GM18499 (cell line): ENCODE measurements at regions not wholly inside any gene's neighbourhood (a gene's known extent, or its start where the extent isn't known, plus 50 kb on each side); places are given as distances from the start of the nearest gene placed in this dataset.

Experiments
- ATAC-seq: cut with Tn5 transposase; IDR thresholded peaks from one replicate; pipeline ENCODE4 v1.9.1; 2021; ENCODE audit warnings: moderate number of reproducible peaks; ENCODE audit not compliant: insufficient read depth, unreplicated experiment

- no peak for ATAC-seq
These were observed 293.9 kb downstream of the ARAP2 start for GRCh38 chr4:35950442-35950841.

- no peak for ATAC-seq
These were observed 291.6 kb downstream of the ARAP2 start for GRCh38 chr4:35952751-35953150.

GRCh38 chr4:35963383-35963782 is 280.9 kb downstream of the ARAP2 start:
- ATAC-seq: no peak

GRCh38 chr4:35963974-35964515 is 280.3 kb downstream of the ARAP2 start:
- ATAC-seq: no peak

GRCh38 chr4:35965300-35965699 is 279.0 kb downstream of the ARAP2 start:
- no peak for ATAC-seq

GRCh38 chr4:35966566-35966965 is 277.7 kb downstream of the ARAP2 start:
- no peak for ATAC-seq

- ATAC-seq: peak; percentile 47
These were observed 273.9 kb downstream of the ARAP2 start for GRCh38 chr4:35970366-35970960.

GRCh38 chr4:35972814-35973213 is 271.5 kb downstream of the ARAP2 start:
- ATAC-seq: no peak

- no peak for ATAC-seq
These were observed 268.5 kb downstream of the ARAP2 start for GRCh38 chr4:35975617-35976355.

- no peak for ATAC-seq
These were observed 265.8 kb downstream of the ARAP2 start for GRCh38 chr4:35978551-35978950.

- no peak for ATAC-seq
These were observed 262.0 kb downstream of the ARAP2 start for GRCh38 chr4:35982318-35982717.

GRCh38 chr4:35986537-35986936 is 257.8 kb downstream of the ARAP2 start:
- no peak for ATAC-seq

GRCh38 chr4:35993606-35994005 is 250.7 kb downstream of the ARAP2 start:
- ATAC-seq: no peak

- ATAC-seq: no peak
These were observed 243.3 kb downstream of the ARAP2 start for GRCh38 chr4:36000941-36001557.

GRCh38 chr4:36003051-36003450 is 241.3 kb downstream of the ARAP2 start:
- ATAC-seq: no peak

GRCh38 chr4:36004204-36004851 is 240.0 kb downstream of the ARAP2 start:
- ATAC-seq: no peak

- ATAC-seq: no peak
These were observed 238.1 kb downstream of the ARAP2 start for GRCh38 chr4:36006226-36006625.

- no peak for ATAC-seq
These were observed 233.9 kb downstream of the ARAP2 start for GRCh38 chr4:36010397-36010929.

- no peak for ATAC-seq
These were observed 232.9 kb downstream of the ARAP2 start for GRCh38 chr4:36011381-36011780.

GRCh38 chr4:36012503-36012902 is 231.8 kb downstream of the ARAP2 start:
- no peak for ATAC-seq

- ATAC-seq: no peak
These were observed 231.1 kb downstream of the ARAP2 start for GRCh38 chr4:36013206-36013605.
